HCT116 (cell line): ENCODE measurements at regions not wholly inside any gene's neighbourhood (a gene's known extent, or its start where the extent isn't known, plus 50 kb on each side); places are given as distances from the start of the nearest gene placed in this dataset.

ENCODE experiments used
- ATAC-seq: fragments of 200-7000 bp; cut with Tn5 transposase; 2 replicates; pipeline ENCODE4 v1.9.1; 2020; ENCODE audit warnings: mild to moderate bottlenecking, moderate library complexity
- BruUV-seq: library from RNA; stranded (reverse); fragments of 400-500 nt; replicated peaks from 2 replicates; lab custom pipeline; 2021; lab: Mats Ljungman, UMichigan
- CTCF ChIA-PET: fragments of 300-600 bp; sonication (Branson Sonifier 250); formaldehyde crosslinking; loops from one replicate; lab custom pipeline; 2021; ENCODE audit warnings: antibody characterized with exemption; lab: Charles Lee
- POLR2A ChIA-PET: fragments of 300-600, 350-600 bp; sonication (Branson Sonifier 250); formaldehyde crosslinking; loops from one replicate; lab custom pipeline; 2021; ENCODE audit warnings: antibody characterized with exemption; lab: Charles Lee
- RAD21 ChIA-PET, 2 experiments: fragments of 300-600 bp; sonication (Branson Sonifier 250); formaldehyde crosslinking; loops; one replicate each; lab custom pipeline; 2023; ENCODE audit warnings: low total read pairs in 2 of 2; ENCODE audit not compliant: uncharacterized antibody in 2 of 2, unreplicated experiment in 2 of 2, low non-redundant PET in 1 of 2; lab: Charles Lee
- DNase-seq: peaks from one replicate; pipeline ENCODE4 v3.0.0-alpha.2; 2010; ENCODE audit warnings: low read depth, low spot score
- H2AFZ ChIP-seq: fragments of 200-600 bp; shearing (Covaris generic), sonication (generic); 2 replicates; pipeline ENCODE4 v1.6.1; 2017; ENCODE audit warnings: low read depth, mixed run types, mixed read lengths, antibody characterized with exemption, low read length; ENCODE audit not compliant: poor library complexity, severe bottlenecking
- H3K27ac ChIP-seq: 2 replicates; pipeline ENCODE4 v1.5.1; 2012; ENCODE audit warnings: low read depth, low read length
- H3K27me3 ChIP-seq: fragments of 200-600 bp; sonication (generic); 2 replicates; pipeline ENCODE4 v1.6.1; 2016; ENCODE audit warnings: mixed run types, low read length, mixed read lengths; ENCODE audit not compliant: insufficient read depth
- H3K36me3 ChIP-seq, 2 experiments: fragments of 200-500 bp in 1 of 2; fragments of 200-600 bp in 1 of 2; sonication (Bioruptor generic) in 1 of 2; sonication (generic) in 1 of 2; 2 replicates each; pipeline versions ENCODE4 v1.5.1 to v1.6.1; 2014 to 2016; ENCODE audit warnings: low read length in 2 of 2, inconsistent platforms in 1 of 2, mixed read lengths in 1 of 2, mixed run types in 1 of 2; ENCODE audit not compliant: insufficient read depth in 2 of 2, control insufficient read depth in 1 of 2
- H3K4me1 ChIP-seq, 2 experiments: fragments of 200-600 bp in 1 of 2; sonication (generic) in 1 of 2; 2 replicates each; pipeline versions ENCODE4 v1.5.1 to v1.6.1; 2012 to 2017; ENCODE audit warnings: low read length in 2 of 2, inconsistent platforms in 1 of 2, mild to moderate bottlenecking in 1 of 2, mixed read lengths in 1 of 2, mixed run types in 1 of 2, moderate library complexity in 1 of 2; ENCODE audit not compliant: insufficient read depth in 2 of 2, control insufficient read depth in 1 of 2
- H3K4me2 ChIP-seq: fragments of 200-600 bp; sonication (generic); 2 replicates; pipeline ENCODE4 v1.6.1; 2017; ENCODE audit warnings: mixed run types, low read length, mixed read lengths
- H3K4me3 ChIP-seq, 2 experiments: fragments of 200-600 bp in 1 of 2; sonication (generic) in 1 of 2; replicated peaks in 1 of 2; 2 replicates each; pipeline ENCODE4 v1.5.1; 2011 to 2016; ENCODE audit warnings: low read length in 2 of 2, control low read depth in 1 of 2, low read depth in 1 of 2, mild to moderate bottlenecking in 1 of 2, mixed read lengths in 1 of 2, mixed run types in 1 of 2
- H3K79me2 ChIP-seq: fragments of 200-600 bp; sonication (generic); 2 replicates; pipeline ENCODE4 v1.6.1; 2017; ENCODE audit warnings: mild to moderate bottlenecking, mixed run types, low read length, moderate library complexity, mixed read lengths; ENCODE audit not compliant: insufficient read depth
- H3K9ac ChIP-seq: fragments of 200-600 bp; sonication (generic); 2 replicates; pipeline ENCODE4 v1.6.1; 2016; ENCODE audit warnings: low read length, mixed read lengths
- H3K9me2 ChIP-seq: fragments of 200-600 bp; sonication (generic), shearing (Covaris generic); 2 replicates; pipeline ENCODE4 v1.6.1; 2017; ENCODE audit warnings: mixed run types, mild to moderate bottlenecking, moderate library complexity; ENCODE audit not compliant: insufficient read depth
- H3K9me3 ChIP-seq, 2 experiments: fragments of 200-500 bp in 1 of 2; fragments of 200-600 bp in 1 of 2; sonication (Bioruptor generic) in 1 of 2; sonication (generic) in 1 of 2; 2 replicates each; pipeline ENCODE4 v1.6.1; 2014 to 2017; ENCODE audit warnings: low read length in 2 of 2, mixed read lengths in 2 of 2, inconsistent platforms in 1 of 2, low read depth in 1 of 2, mild to moderate bottlenecking in 1 of 2, mixed run types in 1 of 2, moderate library complexity in 1 of 2; ENCODE audit not compliant: control insufficient read depth in 1 of 2, insufficient read depth in 1 of 2
- H4K20me1 ChIP-seq: fragments of 200-600 bp; sonication (generic), shearing (Covaris generic); 2 replicates; pipeline ENCODE4 v1.6.1; 2017; ENCODE audit warnings: mixed run types, mild to moderate bottlenecking, moderate library complexity; ENCODE audit not compliant: insufficient read depth
- ATF3 ChIP-seq: IDR thresholded peaks from 2 replicates; pipeline ENCODE4 v1.6.1; 2012
- CBX3 ChIP-seq: IDR thresholded peaks from 2 replicates; pipeline ENCODE4 v1.6.1; 2012; ENCODE audit warnings: low read depth
- CEBPB ChIP-seq: IDR thresholded peaks from 2 replicates; pipeline ENCODE4 v1.6.1; 2012; ENCODE audit warnings: low read depth
- EZH2phosphoT487 ChIP-seq: fragments of 200-600 bp; IDR thresholded peaks from 2 replicates; pipeline ENCODE4 v1.6.1; 2018; ENCODE audit warnings: antibody characterized with exemption, borderline replicate concordance
- FOSL1 ChIP-seq: IDR thresholded peaks from 2 replicates; pipeline ENCODE4 v1.6.1; 2012; ENCODE audit warnings: low read depth
- MAX ChIP-seq: IDR thresholded peaks from 2 replicates; pipeline ENCODE4 v1.6.1; 2012
- POLR2A ChIP-seq: IDR thresholded peaks from 2 replicates; pipeline ENCODE4 v1.7.0; 2011; ENCODE audit warnings: borderline replicate concordance; ENCODE audit not compliant: insufficient read depth, insufficient read length; ENCODE audit errors: extremely low read depth
- POLR2AphosphoS5 ChIP-seq: IDR thresholded peaks from 2 replicates; pipeline ENCODE4 v1.6.1; 2011; ENCODE audit warnings: mild to moderate bottlenecking, low read depth, low read length, moderate library complexity
- ZFX ChIP-seq: fragments of 450-650 bp; IDR thresholded peaks from 2 replicates; pipeline ENCODE4 v1.6.1; 2017
- intact Hi-C: fragments of 100-400 bp; cut with micrococcal nuclease; formaldehyde crosslinking; loops from 2 replicates; pipeline ENCODE4 v1.10.0; 2022
- TF ChIP-seq, protein P1 (sequence below), 3 experiments: fragments of 200-600 bp in 1 of 3; sonication (generic) in 1 of 3; IDR thresholded peaks in 2 of 3; conservative IDR thresholded peaks in 1 of 3; 2 replicates each; pipeline ENCODE4 v1.5.1; 2012 to 2017; ENCODE audit warnings: low read depth in 2 of 3, low read length in 2 of 3, antibody characterized with exemption in 1 of 3, borderline replicate concordance in 1 of 3, control low read depth in 1 of 3, mild to moderate bottlenecking in 1 of 3, mixed read lengths in 1 of 3, mixed run types in 1 of 3, moderate library complexity in 1 of 3; ENCODE audit not compliant: insufficient read depth in 1 of 3

DNA sequence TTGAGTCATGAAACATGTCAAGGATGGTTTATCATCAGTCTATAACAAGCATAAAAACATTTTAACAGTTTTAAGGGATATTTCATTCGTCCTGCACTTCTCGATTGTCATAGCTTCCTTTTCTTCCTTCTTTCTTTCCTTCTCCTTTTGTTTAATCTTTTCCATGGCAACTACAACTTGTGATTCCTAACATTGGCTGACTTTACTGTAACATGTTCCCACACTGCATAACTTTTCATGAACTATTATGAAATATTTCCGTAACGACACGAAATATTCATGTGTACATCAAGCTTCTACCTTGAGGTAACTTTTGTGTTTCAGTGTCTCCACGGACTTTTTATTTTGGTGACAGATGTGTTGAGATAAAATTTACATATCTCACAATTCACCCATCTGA is 134.4 kb downstream of the ACTR3 start:
- CTCF ChIA-PET = no interaction called here
- no peaks in the 10 kb centered on the region for H4K20me1 ChIP-seq
- no peak overlapping the region for H3K27ac ChIP-seq
- intact Hi-C loops = no loop called here
- no peak overlapping the region for H3K4me2 ChIP-seq
- RAD21 ChIA-PET = no interaction called here
- BruUV-seq = no TSS peak
- POLR2A ChIA-PET = no interaction called here
- H3K9me3 ChIP-seq = no peaks in the 10 kb centered on the region; a peak in 1 of 4 replicates
- no peaks in the 10 kb centered on the region for H3K36me3 ChIP-seq
- ATAC-seq = no peak
- H3K27me3 ChIP-seq = no peaks in the 10 kb centered on the region
- no peak overlapping the region for H3K4me3 ChIP-seq
- H3K9me2 ChIP-seq = no peaks in the 10 kb centered on the region
- TF ChIP-seq CBX3 (no peak), ZFX (no peak), POLR2AphosphoS5 (no peak), MAX (no peak), FOSL1 (no peak), CEBPB (no peak), EZH2phosphoT487 (no peak), POLR2A (no peak), ATF3 (no peak)
- H3K9ac ChIP-seq = no peak overlapping the region
- no peaks in the 10 kb centered on the region for H3K79me2 ChIP-seq
- DNase-seq = no peak
- H2AFZ ChIP-seq = no peak overlapping the region
- H3K4me1 ChIP-seq = peaks cover 0 to 13% of the 10 kb centered on the region in 2 experiments; a peak in 2 of 4 replicates

DNA sequence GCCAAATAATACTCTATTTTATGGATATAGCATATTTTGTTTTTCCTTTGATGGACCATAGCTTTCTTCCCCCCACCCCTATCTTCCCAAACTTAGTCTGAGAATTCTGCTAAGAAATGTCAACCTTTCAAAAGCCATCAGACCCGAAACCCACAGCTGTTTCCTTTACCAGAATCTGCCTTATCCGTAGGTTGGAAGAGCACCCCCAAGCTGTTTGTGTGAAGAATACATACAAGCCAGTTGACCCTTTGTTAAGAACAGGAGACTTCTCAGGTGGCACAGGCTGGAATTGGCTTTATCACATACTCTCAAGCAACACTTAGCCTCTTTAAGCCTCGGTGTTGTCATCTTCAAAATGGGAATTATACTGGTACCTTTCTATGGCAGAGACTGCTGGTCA is 135.1 kb downstream of the ACTR3 start:
- no peak overlapping the region for H3K27ac ChIP-seq
- intact Hi-C loops = no loop called here
- no peaks in the 10 kb centered on the region; a peak in 1 of 4 replicates for H3K9me3 ChIP-seq
- no peak for ATAC-seq
- ChIA-PET POLR2A (no interaction called here), CTCF (no interaction called here), RAD21 (no interaction called here)
- TF ChIP-seq ZFX (no peak), CBX3 (no peak), POLR2AphosphoS5 (no peak), POLR2A (no peak)
- TF ChIP-seq, protein P1, sequence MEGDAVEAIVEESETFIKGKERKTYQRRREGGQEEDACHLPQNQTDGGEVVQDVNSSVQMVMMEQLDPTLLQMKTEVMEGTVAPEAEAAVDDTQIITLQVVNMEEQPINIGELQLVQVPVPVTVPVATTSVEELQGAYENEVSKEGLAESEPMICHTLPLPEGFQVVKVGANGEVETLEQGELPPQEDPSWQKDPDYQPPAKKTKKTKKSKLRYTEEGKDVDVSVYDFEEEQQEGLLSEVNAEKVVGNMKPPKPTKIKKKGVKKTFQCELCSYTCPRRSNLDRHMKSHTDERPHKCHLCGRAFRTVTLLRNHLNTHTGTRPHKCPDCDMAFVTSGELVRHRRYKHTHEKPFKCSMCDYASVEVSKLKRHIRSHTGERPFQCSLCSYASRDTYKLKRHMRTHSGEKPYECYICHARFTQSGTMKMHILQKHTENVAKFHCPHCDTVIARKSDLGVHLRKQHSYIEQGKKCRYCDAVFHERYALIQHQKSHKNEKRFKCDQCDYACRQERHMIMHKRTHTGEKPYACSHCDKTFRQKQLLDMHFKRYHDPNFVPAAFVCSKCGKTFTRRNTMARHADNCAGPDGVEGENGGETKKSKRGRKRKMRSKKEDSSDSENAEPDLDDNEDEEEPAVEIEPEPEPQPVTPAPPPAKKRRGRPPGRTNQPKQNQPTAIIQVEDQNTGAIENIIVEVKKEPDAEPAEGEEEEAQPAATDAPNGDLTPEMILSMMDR (IDR thresholded peaks at IDR 0.05 in 2 of 3, conservative IDR thresholded peaks at IDR 0.05 in 1 of 3; ENCODE audit: borderline replicate concordance in 1 of 3, insufficient read depth in 1 of 3, low read depth in 2 of 3, low read length in 2 of 3) = peak in 1 of 3 experiments; percentile 20; a peak in 1 of 6 replicates
- H3K9ac ChIP-seq = no peak overlapping the region
- no peak overlapping the region for H3K4me2 ChIP-seq
- DNase-seq = no peak
- no peak overlapping the region for H2AFZ ChIP-seq
- no peaks in the 10 kb centered on the region for H4K20me1 ChIP-seq
- H3K79me2 ChIP-seq = no peaks in the 10 kb centered on the region
- H3K9me2 ChIP-seq = no peaks in the 10 kb centered on the region
- peaks cover 0 to 13% of the 10 kb centered on the region in 2 experiments; a peak in 2 of 4 replicates for H3K4me1 ChIP-seq
- H3K4me3 ChIP-seq = no peak overlapping the region
- no peaks in the 10 kb centered on the region for H3K27me3 ChIP-seq
- BruUV-seq = no TSS peak
- no peaks in the 10 kb centered on the region for H3K36me3 ChIP-seq
